Femur (tissue), 1 donor: ENCODE measurements at regions not wholly inside any gene's neighbourhood (a gene's known extent, or its start where the extent isn't known, plus 50 kb on each side); places are given as distances from the start of the nearest gene placed in this dataset.

Experiments
- DNase-seq: peaks from one replicate; pipeline ENCODE4 v3.0.0-alpha.2; 2017

- no peak for DNase-seq
Observed at GRCh38 chr2:234834228-234834923, 117.4 kb upstream of the SH3BP4 start.

- no peak for DNase-seq
Observed at GRCh38 chr2:234830853-234831252, 121.0 kb upstream of the SH3BP4 start.

GRCh38 chr2:234829074-234829455 lies 122.8 kb upstream of the SH3BP4 start:
- no peak for DNase-seq

DNA sequence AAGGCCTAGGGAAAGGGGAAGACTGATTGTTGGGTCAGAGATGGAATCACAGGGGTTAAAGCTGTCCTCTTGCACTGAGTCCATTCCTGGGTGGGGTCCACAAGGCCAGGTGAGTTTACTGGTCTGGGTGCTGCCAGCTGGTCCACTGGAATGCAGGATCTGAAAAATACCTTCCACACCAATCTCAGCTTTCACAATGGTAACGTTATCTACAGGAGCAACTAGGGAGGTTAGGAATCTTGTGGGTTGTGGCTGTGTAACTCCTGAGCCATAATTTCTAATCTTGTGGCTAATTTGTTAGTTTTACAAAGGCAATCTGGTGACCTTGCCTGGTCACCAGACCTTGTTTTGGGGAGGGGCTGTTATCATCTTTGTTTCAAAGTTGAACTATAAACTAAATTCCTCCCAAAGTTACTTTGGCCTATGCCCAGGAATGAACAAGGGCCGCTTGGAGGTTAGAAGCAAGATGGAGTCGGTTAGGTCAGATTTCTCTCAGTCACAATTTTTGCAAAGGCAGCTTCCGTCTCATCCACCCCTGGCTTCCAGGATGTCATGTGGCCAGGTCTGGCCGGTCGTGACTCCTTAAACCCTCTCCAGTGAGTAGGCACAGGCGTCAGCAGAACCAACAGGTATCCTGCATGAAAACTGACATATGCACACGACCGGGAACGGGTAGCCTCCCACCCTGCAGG lies 123.3 kb upstream of the SH3BP4 start:
- no peak for DNase-seq

GRCh38 chr2:234827096-234827860 lies 124.5 kb upstream of the SH3BP4 start:
- DNase-seq, result no peak

GRCh38 chr2:234826681-234827080 lies 125.1 kb upstream of the SH3BP4 start:
- no peak for DNase-seq

GRCh38 chr2:234825616-234826015 lies 126.2 kb upstream of the SH3BP4 start:
- no peak for DNase-seq

GRCh38 chr2:234823877-234824376 lies 127.9 kb upstream of the SH3BP4 start:
- peak; percentile 66 for DNase-seq

GRCh38 chr2:234823196-234823876 lies 128.5 kb upstream of the SH3BP4 start:
- no peak for DNase-seq

- no peak for DNase-seq
Observed at GRCh38 chr2:234821946-234822475, 129.8 kb upstream of the SH3BP4 start.

GRCh38 chr2:234818937-234819336 lies 132.9 kb upstream of the SH3BP4 start:
- DNase-seq, result no peak

DNA sequence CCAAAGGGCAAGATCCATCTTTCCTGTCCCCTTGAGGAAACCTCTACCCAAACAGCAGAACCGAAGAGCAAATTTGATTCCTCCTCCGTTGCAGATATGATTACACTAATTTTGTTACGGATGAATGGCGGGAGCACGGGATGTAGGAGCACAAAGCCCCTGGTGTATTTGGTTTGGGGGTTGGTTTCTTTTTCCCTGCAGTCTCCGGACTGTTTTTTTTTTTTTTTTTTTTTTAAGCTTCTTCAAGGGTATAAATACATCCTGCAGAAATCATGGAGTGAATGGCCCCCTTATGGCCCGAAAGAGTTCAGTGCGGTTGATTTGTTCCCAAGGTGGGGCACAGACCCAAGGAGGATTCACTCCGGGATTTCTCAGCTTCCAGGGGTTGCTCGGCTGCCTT lies 135.3 kb upstream of the SH3BP4 start:
- DNase-seq, result no peak

DNA sequence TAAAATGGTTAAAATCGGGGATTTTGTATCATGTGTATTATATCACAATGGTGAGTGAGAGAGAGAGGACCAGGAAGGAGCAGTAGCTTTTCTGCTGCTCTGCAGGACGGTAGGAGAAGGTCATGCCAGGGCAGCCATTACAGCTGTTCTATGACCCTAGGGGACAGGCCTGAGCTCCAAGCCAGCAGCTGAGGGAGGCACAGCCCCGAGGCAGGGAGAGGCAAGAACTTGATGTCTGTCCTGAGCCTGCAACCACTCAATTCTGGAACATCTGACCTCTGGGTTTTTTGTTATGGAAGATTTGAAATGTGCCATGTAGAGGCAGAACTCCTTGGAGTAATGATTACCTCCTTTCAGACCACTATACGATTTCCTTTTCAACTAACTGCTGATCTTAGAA lies 135.8 kb upstream of the SH3BP4 start:
- DNase-seq, result no peak

- no peak for DNase-seq
Observed at GRCh38 chr2:234814374-234814773, 137.4 kb upstream of the SH3BP4 start.

DNA sequence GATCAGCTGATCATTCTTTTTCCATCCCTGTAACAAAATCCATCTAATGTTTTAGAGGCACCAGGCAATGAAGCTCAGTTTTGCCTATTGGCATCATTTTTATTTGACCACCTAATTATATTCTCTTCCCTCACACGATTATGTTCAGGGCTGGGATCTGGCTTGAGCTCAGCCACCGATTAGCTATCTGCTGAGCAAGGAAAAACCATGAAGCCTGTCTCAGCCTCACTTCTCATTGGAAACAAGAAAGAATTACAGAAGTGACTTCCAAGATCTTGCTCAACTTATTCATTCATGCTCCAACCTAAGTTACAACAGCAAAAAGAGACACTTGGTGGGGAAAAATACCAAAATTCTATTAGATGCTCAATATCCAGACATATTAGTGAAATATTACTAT lies 139.0 kb upstream of the SH3BP4 start:
- DNase-seq, result no peak

GRCh38 chr2:234808907-234809306 lies 142.9 kb upstream of the SH3BP4 start:
- no peak for DNase-seq

GRCh38 chr2:234806818-234807217 lies 145.0 kb upstream of the SH3BP4 start:
- DNase-seq, result no peak

DNA sequence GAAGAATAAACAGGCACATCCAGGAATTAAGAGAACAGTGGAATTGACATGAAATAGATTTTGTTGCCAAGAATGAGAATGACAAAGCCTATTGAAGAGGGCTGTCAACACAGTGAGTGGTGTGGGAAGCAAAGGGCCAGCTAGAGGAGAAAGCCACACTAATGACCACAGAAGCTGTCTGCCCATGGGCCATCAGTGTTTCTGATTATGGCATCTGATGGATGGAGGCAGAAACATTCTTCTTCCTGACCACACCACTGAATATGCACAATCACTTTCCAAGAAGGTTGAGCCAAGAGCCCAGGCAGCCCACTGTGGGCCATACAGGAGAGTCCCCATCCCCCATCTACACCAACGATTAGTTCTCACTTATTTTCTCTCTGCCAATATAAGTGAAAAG lies 146.0 kb upstream of the SH3BP4 start:
- no peak for DNase-seq

GRCh38 chr2:234804704-234805103 lies 147.1 kb upstream of the SH3BP4 start:
- no peak for DNase-seq

DNA sequence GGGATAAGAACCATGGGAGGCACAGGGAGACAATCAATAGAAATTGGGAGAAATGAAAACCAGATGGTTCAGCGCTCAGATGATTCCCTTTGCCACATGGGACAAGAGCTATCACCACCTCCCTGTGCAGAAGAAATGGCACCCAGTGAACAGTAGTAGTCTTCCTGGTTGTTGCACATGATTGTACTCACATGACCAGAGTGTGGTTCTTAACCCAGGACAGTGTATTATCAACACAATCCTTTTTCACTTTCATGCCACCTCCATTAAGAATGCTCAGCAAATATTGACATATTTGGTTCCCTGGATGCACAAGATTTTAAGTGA lies 149.0 kb upstream of the SH3BP4 start:
- DNase-seq, result no peak

DNA sequence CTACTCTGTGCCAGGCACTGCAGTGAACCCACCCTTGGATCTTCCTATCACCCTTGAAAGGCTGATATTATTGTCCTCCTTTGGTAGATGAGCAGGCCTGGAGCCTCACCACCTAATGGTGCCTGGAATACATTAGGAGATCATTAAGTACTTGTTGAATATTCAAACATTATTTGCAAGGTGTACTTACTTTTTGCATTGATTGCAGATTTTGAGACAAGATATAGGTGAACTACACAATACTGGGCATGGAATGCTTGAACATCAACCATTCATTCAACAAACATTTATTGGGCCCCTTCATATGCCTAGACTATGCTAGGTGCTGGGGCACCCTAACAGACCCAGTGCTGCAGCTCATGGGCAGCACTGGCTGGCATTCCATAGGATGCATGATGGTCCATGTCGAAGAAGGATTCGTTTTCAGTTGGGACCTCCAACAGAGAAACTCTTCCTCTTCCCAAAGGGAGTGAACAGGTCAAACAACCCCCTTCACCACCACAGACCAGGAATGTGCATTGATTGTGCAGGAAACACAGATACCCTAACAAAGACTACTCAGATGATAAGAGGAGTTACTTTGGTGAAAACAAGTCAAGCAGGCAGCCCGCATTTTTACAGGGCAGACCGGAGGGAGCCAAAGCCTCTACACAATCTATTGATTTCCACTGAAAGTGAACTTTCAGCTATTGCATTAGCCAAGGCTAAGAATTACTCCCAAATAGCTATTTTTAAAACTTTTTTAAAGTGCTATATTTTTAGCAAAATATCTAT lies 149.6 kb upstream of the SH3BP4 start:
- no peak for DNase-seq

DNA sequence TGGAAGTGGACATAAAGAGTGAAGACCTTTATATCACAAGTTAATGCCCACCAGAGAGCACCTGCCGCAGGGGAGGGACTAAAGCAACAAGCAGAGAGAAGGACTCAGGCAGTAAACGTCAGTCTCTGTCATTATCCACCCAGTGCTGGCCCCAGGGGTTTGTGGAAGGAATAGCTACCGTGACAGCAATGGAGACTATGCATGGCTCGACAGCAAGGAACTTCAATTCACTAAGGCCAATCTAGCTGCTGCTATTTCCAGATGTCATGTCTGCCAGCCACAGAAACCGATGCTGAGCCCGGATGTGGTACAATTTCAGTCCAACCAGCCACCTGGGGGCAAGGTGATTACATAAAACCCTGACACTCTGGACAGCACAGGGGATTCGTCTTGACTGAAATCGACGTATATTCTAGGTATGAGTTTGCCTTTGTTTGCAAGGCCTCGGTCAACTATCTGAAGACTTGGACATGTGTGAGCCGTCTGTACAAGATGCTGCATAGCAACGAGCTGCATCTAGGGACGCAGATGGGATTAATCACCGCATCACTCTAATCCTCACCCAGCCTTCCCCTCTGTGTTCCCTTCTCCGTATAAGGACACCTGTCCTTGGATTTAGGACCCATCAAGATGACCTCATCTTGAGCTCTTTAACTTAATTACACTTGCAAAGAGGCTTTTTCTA lies 154.1 kb upstream of the SH3BP4 start:
- no peak for DNase-seq
